Ovary (tissue), 3 donors: ENCODE measurements at regions not wholly inside any gene's neighbourhood (a gene's known extent, or its start where the extent isn't known, plus 50 kb on each side); places are given as distances from the start of the nearest gene placed in this dataset.

ENCODE experiments used
- CTCF ChIP-seq, 3 donors: fragments of 450-650 bp in 2 of 3; fragments of 200-600 bp in 1 of 3; IDR thresholded peaks; one replicate each; pipeline versions ENCODE4 v1.5.1 to v1.8.0; 2016 to 2022; ENCODE audit warnings: antibody characterized with exemption in 3 of 3, mild to moderate bottlenecking in 1 of 3
- POLR2A ChIP-seq: fragments of 450-650 bp; IDR thresholded peaks from one replicate; pipeline ENCODE4 v1.6.1; 2017; ENCODE audit warnings: antibody characterized with exemption, mild to moderate bottlenecking, moderate library complexity
- donor health status: DM: no; HTN: no; CAD: no.

GRCh38 chr6:54730767-54731630 is 115.6 kb upstream of the FAM83B start:
- no peak for TF ChIP-seq POLR2A
- no peak for TF ChIP-seq CTCF (IDR thresholded peaks at IDR 0.05)
